ENCODE measurements at regions not wholly inside any gene's neighbourhood (a gene's known extent, or its start where the extent isn't known, plus 50 kb on each side); places are given as distances from the start of the nearest gene placed in this dataset.

GRCh38 chr9:7921545-7922197 lies 122.1 kb upstream of the DMAC1 start:
- no peaks in the 10 kb centered on the region for H3K27me3 ChIP-seq (replicated peaks in 1 of 4; ENCODE audit: control insufficient read depth in 3 of 4, extremely low read depth in 1 of 4, insufficient read depth in 3 of 4, low read length in 3 of 4)
- H2BK12ac ChIP-seq (ENCODE audit: low read depth, low read length), result no peak overlapping the region
- no peak overlapping the region for H3K4me2 ChIP-seq (ENCODE audit: insufficient read depth in 1 of 2, low read depth in 2 of 2, low read length in 2 of 2)
- H3K56ac ChIP-seq (replicated peaks; ENCODE audit: insufficient read length, low read depth, low read length), result no peak overlapping the region
- TF ChIP-seq EGR1 (IDR thresholded peaks at IDR 0.05; ENCODE audit: borderline replicate concordance, low read depth, low read length) (no peak), YY1 (IDR thresholded peaks at IDR 0.05; ENCODE audit: low read depth, low read length) (no peak), CTBP2 (IDR thresholded peaks at IDR 0.05; ENCODE audit: borderline replicate concordance, insufficient read depth, insufficient read length, low read length) (no peak), POLR2AphosphoS5 (IDR thresholded peaks at IDR 0.05; ENCODE audit: low read depth, low read length) (no peak), CBX5 (IDR thresholded peaks at IDR 0.05; ENCODE audit: low read depth, low read length) (no peak), TAF7 (optimal IDR thresholded peaks at IDR 0.05; ENCODE audit: borderline replicate concordance, low read depth, low read length) (no peak), ASH2L (IDR thresholded peaks at IDR 0.05; ENCODE audit: low read length) (no peak), TCF12 (IDR thresholded peaks at IDR 0.05; ENCODE audit: low read depth, low read length) (no peak), ZNF274 (IDR thresholded peaks at IDR 0.05; ENCODE audit: borderline replicate concordance, extremely low read depth, low read length) (no peak)
- no peak overlapping the region for H2BK20ac ChIP-seq (ENCODE audit: low read length)
- H3K18ac ChIP-seq (ENCODE audit: extremely low read depth, low read length), result no peak overlapping the region
- H4K5ac ChIP-seq (ENCODE audit: insufficient read length, low read depth, low read length), result no peak overlapping the region
- no peak overlapping the region for H3K4me3 ChIP-seq (ENCODE audit: extremely low read depth in 1 of 4, insufficient read depth in 2 of 4, low read depth in 3 of 4, low read length in 4 of 4)
- no peaks in the 10 kb centered on the region for H4K20me1 ChIP-seq (replicated peaks in 1 of 2; ENCODE audit: control insufficient read depth in 1 of 2, insufficient read depth in 2 of 2, low read length in 2 of 2)
- H3K9me3 ChIP-seq (ENCODE audit: insufficient read depth in 2 of 2, low read depth in 1 of 2, low read length in 1 of 2), result no peaks in the 10 kb centered on the region
- H3K23me2 ChIP-seq (ENCODE audit: low read depth, low read length), result no peaks in the 10 kb centered on the region
- H3K79me2 ChIP-seq (ENCODE audit: control insufficient read depth in 1 of 2, insufficient read depth in 2 of 2, low read length in 2 of 2), result no peaks in the 10 kb centered on the region
- H3K27ac ChIP-seq (ENCODE audit: low read depth, low read length), result no peak overlapping the region
- no peak overlapping the region for H3K4ac ChIP-seq (replicated peaks; ENCODE audit: insufficient read length, low read depth, low read length)
- no peak overlapping the region for H2BK5ac ChIP-seq (ENCODE audit: low read depth, low read length)
- CTCF ChIA-PET (ENCODE audit: partially characterized antibody), result no interaction called here
- no peak overlapping the region for H2AK5ac ChIP-seq (ENCODE audit: low read depth, low read length)
- H3K79me1 ChIP-seq (ENCODE audit: low read depth, low read length), result no peaks in the 10 kb centered on the region
- 88% methylated on average over 6 of the region's 6 CpGs; no CpG with 5 or more reads in 1 of the 2 experiments for WGBS, 2 experiments (ENCODE audit: extremely low coverage in 1 of 2, insufficient coverage in 1 of 2, insufficient read length in 1 of 2, insufficient replicate concordance in 2 of 2, low coverage in 1 of 2, low lambda C conversion rate in 2 of 2, missing lambda C conversion rate in 1 of 2)
- H2BK15ac ChIP-seq (ENCODE audit: low read length), result no peak overlapping the region
- H3K9ac ChIP-seq (replicated peaks in 1 of 4; ENCODE audit: extremely low read depth in 1 of 4, low read depth in 3 of 4, low read length in 3 of 4), result no peak overlapping the region
- POLR2A ChIA-PET (ENCODE audit: partially characterized antibody), result no interaction called here
- H3K14ac ChIP-seq (ENCODE audit: insufficient read length), result no peak overlapping the region
- no peak for DNase-seq (ENCODE audit: low read depth in 1 of 2, low spot score in 2 of 2)
- H3K36me3 ChIP-seq (ENCODE audit: control insufficient read depth in 2 of 4, insufficient read depth in 4 of 4, low read length in 3 of 4), result no peaks in the 10 kb centered on the region
- no peak for FAIRE-seq
- no peak overlapping the region for H4K91ac ChIP-seq (replicated peaks; ENCODE audit: insufficient read length, low read length)
- H3K23ac ChIP-seq (ENCODE audit: insufficient read length), result no peak overlapping the region
- H3K4me1 ChIP-seq (replicated peaks in 1 of 4; ENCODE audit: control insufficient read depth in 3 of 4, insufficient read depth in 4 of 4, low read length in 3 of 4), result no peaks in the 10 kb centered on the region
- H2AFZ ChIP-seq (ENCODE audit: low read length), result no peak overlapping the region
- H2BK120ac ChIP-seq (replicated peaks; ENCODE audit: low read depth, low read length), result no peak overlapping the region
- H4K8ac ChIP-seq (ENCODE audit: extremely low read depth, insufficient read depth, low read length), result no peak overlapping the region
